Epithelial cell of esophagus (primary cell): ENCODE measurements at regions not wholly inside any gene's neighbourhood (a gene's known extent, or its start where the extent isn't known, plus 50 kb on each side); places are given as distances from the start of the nearest gene placed in this dataset.

Experiments
- DNase-seq: peaks from one replicate; pipeline ENCODE4 v3.0.0; 2010; ENCODE audit warnings: low read depth
- H3K4me3 ChIP-seq: 2 replicates; pipeline ENCODE4 v1.5.1; 2011; ENCODE audit warnings: mild to moderate bottlenecking, low read length, control low read depth
- CTCF ChIP-seq: IDR thresholded peaks from 2 replicates; pipeline ENCODE4 v1.5.1; 2011; ENCODE audit warnings: low read depth, mild to moderate bottlenecking, low read length, control low read depth, inconsistent platforms; ENCODE audit not compliant: insufficient read depth; ENCODE audit errors: missing control alignments

DNA sequence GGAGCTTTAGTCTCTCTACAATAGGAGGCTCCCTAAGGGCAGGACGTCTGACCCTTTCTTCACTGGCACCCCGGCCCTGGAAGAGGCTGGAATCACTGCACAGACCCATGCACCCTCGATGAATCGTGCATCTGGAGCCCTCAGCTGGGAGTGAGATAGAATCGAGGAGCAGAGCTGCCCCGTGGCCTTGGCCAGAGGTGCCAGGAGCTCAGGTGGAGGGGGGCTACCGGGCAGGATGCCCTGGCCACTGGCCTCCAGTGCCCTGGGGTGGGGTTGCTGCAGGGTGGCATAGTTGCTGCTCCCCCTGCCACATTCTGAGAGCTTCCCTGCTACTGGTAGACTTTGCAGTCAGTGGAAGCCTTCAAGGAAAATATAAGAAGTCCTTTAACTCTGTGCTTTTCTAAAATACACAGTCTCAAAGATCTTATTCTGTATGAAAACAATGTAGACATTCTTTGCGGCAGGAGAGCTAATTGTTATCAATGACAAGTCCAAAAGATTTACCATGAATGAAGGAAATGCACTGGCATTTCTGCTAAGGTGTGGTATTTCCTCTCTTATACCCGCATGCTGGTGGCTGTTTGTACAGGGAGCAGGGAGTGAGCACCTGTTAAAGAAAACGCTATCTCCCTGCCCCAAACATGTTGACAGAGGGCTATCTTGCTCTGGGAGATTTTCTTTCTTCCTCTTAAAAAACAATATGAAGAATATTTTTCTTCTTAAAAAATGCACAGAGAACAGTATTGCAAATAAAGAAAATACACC lies 122.8 kb downstream of the C6orf118 start:
- DNase-seq = no peak
- no peak for TF ChIP-seq CTCF

DNA sequence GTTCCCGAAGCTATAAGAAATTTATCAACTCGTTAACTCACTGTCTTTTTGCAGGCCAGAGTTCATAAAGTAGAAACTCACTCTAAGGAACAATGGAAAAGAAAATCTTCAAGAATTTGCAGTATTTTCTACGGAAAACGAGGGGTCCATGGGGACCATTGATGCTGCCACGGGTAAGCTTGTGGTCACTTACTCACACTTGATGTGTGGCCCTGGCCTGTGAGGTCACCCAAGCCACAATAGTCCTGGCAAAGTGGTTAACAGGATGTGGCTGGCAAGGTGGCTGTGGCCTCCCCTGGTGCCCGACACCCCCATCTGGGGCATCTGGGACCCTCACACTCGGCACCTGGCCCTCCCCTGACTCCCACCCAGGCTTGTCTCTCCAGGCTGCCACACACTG lies 123.4 kb downstream of the C6orf118 start:
- DNase-seq = no peak

More for the DNA sequence above, 122.8 kb downstream of the C6orf118 start:
- no peak overlapping the region for H3K4me3 ChIP-seq

GRCh38 chr6:165184192-165184979 lies 125.0 kb downstream of the C6orf118 start:
- peak; percentile 51 for DNase-seq
- TF ChIP-seq CTCF = no peak
- no peak overlapping the region for H3K4me3 ChIP-seq

More for the DNA sequence above, 123.4 kb downstream of the C6orf118 start:
- no peak for TF ChIP-seq CTCF
- H3K4me3 ChIP-seq = no peak overlapping the region

- TF ChIP-seq CTCF = no peak
- DNase-seq = no peak
- no peak overlapping the region for H3K4me3 ChIP-seq
These were observed 125.8 kb downstream of the C6orf118 start for GRCh38 chr6:165183496-165184140.

DNA sequence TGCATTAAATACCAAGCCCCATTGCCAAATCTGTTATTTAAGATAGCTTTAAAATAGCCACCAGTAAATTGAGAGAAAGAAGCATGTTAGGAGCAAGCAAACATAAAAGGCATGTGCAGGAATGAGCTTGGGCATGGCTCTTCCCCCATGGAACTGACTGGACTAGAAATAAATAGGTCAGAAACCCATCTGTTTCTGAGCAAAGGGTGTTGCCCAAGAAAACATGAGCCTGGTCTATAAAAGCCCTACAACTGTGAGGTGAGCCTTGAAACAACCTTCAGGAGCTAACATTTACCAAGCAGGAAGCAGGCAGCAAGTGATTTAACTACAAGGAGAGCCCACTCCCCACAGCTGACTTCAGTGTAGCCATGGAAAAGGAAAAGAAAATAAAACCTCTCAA lies 126.3 kb downstream of the C6orf118 start:
- no peak for TF ChIP-seq CTCF
- H3K4me3 ChIP-seq = no peak overlapping the region
- no peak for DNase-seq

DNA sequence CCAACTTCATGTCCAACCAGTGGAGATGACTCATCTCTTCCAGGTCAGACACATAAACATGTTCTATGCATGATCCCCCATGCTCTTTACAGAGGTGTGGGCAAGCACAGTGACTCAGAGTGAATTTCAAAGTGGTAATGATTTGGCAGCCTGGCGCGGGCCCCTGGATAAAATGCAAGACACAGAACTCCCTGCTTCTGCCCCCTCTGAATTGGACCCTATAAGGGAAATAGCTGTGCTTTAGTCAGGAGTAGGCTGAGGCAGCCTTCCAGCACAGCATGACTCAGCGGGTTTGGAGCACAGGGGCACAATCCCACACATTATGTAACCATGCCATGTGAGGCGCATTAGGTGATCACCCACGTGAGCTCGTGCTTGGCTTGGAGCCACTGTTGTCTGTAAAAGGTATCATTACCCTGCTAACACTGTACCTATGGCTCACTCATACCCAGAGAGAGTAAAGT lies 127.4 kb downstream of the C6orf118 start:
- DNase-seq = peak; percentile 94
- no peak overlapping the region for H3K4me3 ChIP-seq
- no peak for TF ChIP-seq CTCF
